SK-N-DZ (cell line): ENCODE measurements at regions not wholly inside any gene's neighbourhood (a gene's known extent, or its start where the extent isn't known, plus 50 kb on each side); places are given as distances from the start of the nearest gene placed in this dataset.

Source experiments
- DNase-seq: peaks from one replicate; pipeline ENCODE4 v3.0.0-alpha.2; 2015; ENCODE audit warnings: low spot score

- DNase-seq: no peak
These were observed 314.9 kb downstream of the TMEM121 start for GRCh38 chr14:105841022-105842009.

- DNase-seq: no peak
These were observed 315.7 kb downstream of the TMEM121 start for GRCh38 chr14:105842105-105842504.

- DNase-seq: no peak
These were observed 317.2 kb downstream of the TMEM121 start for GRCh38 chr14:105843444-105844046.

- no peak for DNase-seq
These were observed 317.8 kb downstream of the TMEM121 start for GRCh38 chr14:105844047-105844630.

- no peak for DNase-seq
These were observed 318.7 kb downstream of the TMEM121 start for GRCh38 chr14:105844810-105845724.

- DNase-seq: no peak
These were observed 319.4 kb downstream of the TMEM121 start for GRCh38 chr14:105845725-105846309.

GRCh38 chr14:105846312-105846711 lies 319.9 kb downstream of the TMEM121 start:
- no peak for DNase-seq

- DNase-seq: no peak
These were observed 321.0 kb downstream of the TMEM121 start for GRCh38 chr14:105847400-105847799.

- DNase-seq: no peak
These were observed 322.2 kb downstream of the TMEM121 start for GRCh38 chr14:105848570-105848969.

- no peak for DNase-seq
These were observed 323.7 kb downstream of the TMEM121 start for GRCh38 chr14:105849933-105850626.

- DNase-seq: no peak
These were observed 324.6 kb downstream of the TMEM121 start for GRCh38 chr14:105850853-105851581.

GRCh38 chr14:105851716-105852377 lies 325.5 kb downstream of the TMEM121 start:
- DNase-seq: no peak

GRCh38 chr14:105852378-105853088 lies 326.1 kb downstream of the TMEM121 start:
- no peak for DNase-seq

- DNase-seq: no peak
These were observed 326.9 kb downstream of the TMEM121 start for GRCh38 chr14:105853089-105853906.

GRCh38 chr14:105853907-105854599 lies 327.7 kb downstream of the TMEM121 start:
- DNase-seq: no peak

GRCh38 chr14:105854600-105855245 lies 328.3 kb downstream of the TMEM121 start:
- DNase-seq: no peak
